DMS53 (cell line): ENCODE measurements at regions not wholly inside any gene's neighbourhood (a gene's known extent, or its start where the extent isn't known, plus 50 kb on each side); places are given as distances from the start of the nearest gene placed in this dataset.
"Not testable (repeated sequence)": the region's sequence is repeated elsewhere in the genome, so short reads cannot be mapped to it uniquely, and the experiment has no call there.

Experiments used
- DNase-seq: peaks from one replicate; lab custom pipeline; 2025; lab: John Stamatoyannopoulos, UW

GRCh38 chr5:118604106-118604505 lies 384.2 kb downstream of the DTWD2 start:
- no peak for DNase-seq

- DNase-seq: no peak
Observed at GRCh38 chr5:118603278-118603677, 385.1 kb downstream of the DTWD2 start.

GRCh38 chr5:118598311-118598710 lies 390.0 kb downstream of the DTWD2 start:
- DNase-seq: no peak

GRCh38 chr5:118597543-118597942 lies 390.8 kb downstream of the DTWD2 start:
- DNase-seq: no peak

- DNase-seq: no peak
Observed at GRCh38 chr5:118596255-118596654, 392.1 kb downstream of the DTWD2 start.

- DNase-seq: peak; percentile 5
Observed at GRCh38 chr5:118593003-118593328, 395.4 kb downstream of the DTWD2 start.

GRCh38 chr5:118592229-118593002 lies 395.9 kb downstream of the DTWD2 start:
- peak; percentile 38 for DNase-seq

GRCh38 chr5:118590806-118591205 lies 397.5 kb downstream of the DTWD2 start:
- no peak for DNase-seq

GRCh38 chr5:118580949-118581348 lies 407.4 kb downstream of the DTWD2 start:
- DNase-seq: no peak

GRCh38 chr5:118578093-118578492 lies 410.3 kb downstream of the DTWD2 start:
- no peak for DNase-seq

- no peak for DNase-seq
Observed at GRCh38 chr5:118577621-118578020, 410.7 kb downstream of the DTWD2 start.

- not testable (repeated sequence) for DNase-seq
Observed at GRCh38 chr5:118570276-118570675, 418.1 kb downstream of the DTWD2 start.

- not testable (repeated sequence) for DNase-seq
Observed at GRCh38 chr5:118569596-118569995, 418.8 kb downstream of the DTWD2 start.

- DNase-seq: no peak
Observed at GRCh38 chr5:118565335-118565971, 422.9 kb downstream of the DTWD2 start.

- no peak for DNase-seq
Observed at GRCh38 chr5:118561971-118562370, 426.4 kb downstream of the DTWD2 start.

GRCh38 chr5:118561235-118561634 lies 427.1 kb downstream of the DTWD2 start:
- DNase-seq: no peak

GRCh38 chr5:118558871-118559270 lies 429.5 kb downstream of the DTWD2 start:
- DNase-seq: no peak

- DNase-seq: no peak
Observed at GRCh38 chr5:118557251-118557661, 431.1 kb downstream of the DTWD2 start.

GRCh38 chr5:118556792-118557191 lies 431.6 kb downstream of the DTWD2 start:
- DNase-seq: no peak

GRCh38 chr5:118555727-118556126 lies 432.6 kb downstream of the DTWD2 start:
- no peak for DNase-seq

- peak; percentile 93 for DNase-seq
Observed at GRCh38 chr5:118554981-118555380, 433.4 kb downstream of the DTWD2 start.

- no peak for DNase-seq
Observed at GRCh38 chr5:118554241-118554640, 434.1 kb downstream of the DTWD2 start.

- no peak for DNase-seq
Observed at GRCh38 chr5:118553662-118554061, 434.7 kb downstream of the DTWD2 start.
